Activated CD8-positive, alpha-beta T cell treated with anti-CD3 and anti-CD28 coated beads for 36 hours (primary cell): ENCODE measurements at regions not wholly inside any gene's neighbourhood (a gene's known extent, or its start where the extent isn't known, plus 50 kb on each side); places are given as distances from the start of the nearest gene placed in this dataset.

ENCODE experiments used
- ATAC-seq: fragments of 200-7000 bp; cut with Tn5 transposase; one replicate; pipeline ENCODE4 v1.10.0; 2021; ENCODE audit warnings: mild to moderate bottlenecking, moderate library complexity
- CTCF ChIA-PET: fragments of 350-600 bp; sonication (Branson Sonifier 250); formaldehyde crosslinking; loops from one replicate; lab custom pipeline; 2021; ENCODE audit warnings: antibody characterized with exemption; lab: Charles Lee
- POLR2A ChIA-PET: fragments of 350-600 bp; sonication (Branson Sonifier 250); formaldehyde crosslinking; loops from one replicate; lab custom pipeline; 2021; ENCODE audit warnings: antibody characterized with exemption; lab: Charles Lee
- DNase-seq: peaks from one replicate; pipeline ENCODE4 v3.0.0-alpha.2; 2020
- H3K27ac Mint-ChIP-seq: one replicate; pipeline ENCODE4 v1.8.0; 2021; ENCODE audit warnings: mild to moderate bottlenecking, mixed read lengths
- H3K27me3 Mint-ChIP-seq: one replicate; pipeline ENCODE4 v1.8.0; 2021; ENCODE audit warnings: mixed read lengths
- H3K36me3 Mint-ChIP-seq: one replicate; pipeline ENCODE4 v1.8.0; 2021; ENCODE audit warnings: low read depth, mixed read lengths
- H3K4me1 Mint-ChIP-seq: one replicate; pipeline ENCODE4 v1.8.0; 2021; ENCODE audit warnings: low read depth, mixed read lengths
- H3K4me3 Mint-ChIP-seq: one replicate; pipeline ENCODE4 v1.8.0; 2021; ENCODE audit warnings: mild to moderate bottlenecking, moderate library complexity, mixed read lengths
- H3K9me3 Mint-ChIP-seq: one replicate; pipeline ENCODE4 v1.8.0; 2021; ENCODE audit warnings: mixed read lengths
- CTCF ChIP-seq: fragments of 200-600 bp; IDR thresholded peaks from one replicate; pipeline ENCODE4 v1.8.0; 2022; ENCODE audit warnings: antibody characterized with exemption, mild to moderate bottlenecking
- intact Hi-C: fragments of 100-400 bp; cut with micrococcal nuclease; formaldehyde crosslinking; loops from one replicate; pipeline ENCODE4 v1.10.0; 2022

GRCh38 chr3:16828815-16829214 is 55.9 kb upstream of the PLCL2 start:
- H3K27ac Mint-ChIP-seq: no peak overlapping the region
- H3K4me3 Mint-ChIP-seq: no peak overlapping the region
- no peaks in the 10 kb centered on the region for H3K27me3 Mint-ChIP-seq
- peak; percentile 28 for TF ChIP-seq CTCF
- peak; percentile 70 for ATAC-seq
- ChIA-PET POLR2A (interaction anchor here (0.5 to 1.3 kb wide), 2 partner anchors 10 to 357 kb away, joined by 3 read pairs; no protein-coding TSS in a partner anchor), CTCF (interaction anchor here (0.8 to 3.0 kb wide), 14 partner anchors 9 to 405 kb away, joined by 3 to 17 read pairs (median 4); partner anchors contain the start of gene PLCL2)
- H3K9me3 Mint-ChIP-seq: no peaks in the 10 kb centered on the region
- DNase-seq: peak; percentile 72
- intact Hi-C loops: no loop called here
- peaks cover 20% of the 10 kb centered on the region for H3K4me1 Mint-ChIP-seq
- no peaks in the 10 kb centered on the region for H3K36me3 Mint-ChIP-seq

DNA sequence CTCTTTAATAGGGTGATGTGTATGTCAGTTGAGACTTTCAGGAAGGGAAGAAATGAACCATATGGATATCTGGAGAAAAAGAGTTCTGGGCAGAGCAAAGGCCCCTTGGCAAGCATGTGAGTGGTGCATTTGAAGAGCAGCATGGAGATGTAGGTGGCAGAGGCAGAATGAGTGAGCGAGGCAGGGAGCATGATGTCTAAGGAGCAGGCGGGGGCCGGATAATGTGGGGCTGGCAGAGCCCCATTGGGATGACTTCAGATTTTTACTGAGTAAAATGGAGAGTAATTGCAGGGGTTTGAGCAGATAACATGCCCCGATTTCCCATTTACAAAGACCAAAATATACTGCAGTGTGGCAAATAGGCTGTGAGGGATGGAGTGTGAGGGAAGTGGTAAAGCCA is 52.9 kb upstream of the PLCL2 start:
- ChIA-PET POLR2A (no interaction called here), CTCF (no interaction called here)
- H3K9me3 Mint-ChIP-seq: no peaks in the 10 kb centered on the region
- no peak overlapping the region for H3K4me3 Mint-ChIP-seq
- H3K4me1 Mint-ChIP-seq: peaks cover 9% of the 10 kb centered on the region
- ATAC-seq: no peak
- H3K27ac Mint-ChIP-seq: no peak overlapping the region
- no peaks in the 10 kb centered on the region for H3K27me3 Mint-ChIP-seq
- H3K36me3 Mint-ChIP-seq: no peaks in the 10 kb centered on the region
- TF ChIP-seq CTCF: no peak
- intact Hi-C loops: no loop called here
- no peak for DNase-seq

DNA sequence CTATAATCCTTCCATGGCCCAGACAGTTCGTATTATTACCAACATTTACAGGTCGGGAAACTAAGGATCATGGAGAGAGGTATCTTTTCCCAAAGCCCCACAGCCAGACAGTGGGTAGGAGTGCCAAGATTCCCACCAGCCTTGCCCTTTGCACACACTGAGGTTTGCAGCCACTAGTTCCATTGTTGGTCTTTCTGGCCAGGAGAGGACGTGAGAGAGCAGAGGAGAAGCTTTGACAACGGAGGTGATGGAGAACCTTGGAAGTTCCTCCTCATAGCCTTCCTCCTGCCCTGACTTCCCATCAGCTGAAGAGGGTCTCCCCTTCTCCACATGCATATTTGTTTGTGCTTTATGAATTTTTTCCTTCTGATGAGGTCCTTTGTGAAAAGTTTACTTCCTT is 50.5 kb upstream of the PLCL2 start:
- H3K36me3 Mint-ChIP-seq: no peaks in the 10 kb centered on the region
- ChIA-PET CTCF (no interaction called here), POLR2A (no interaction called here)
- no peaks in the 10 kb centered on the region for H3K27me3 Mint-ChIP-seq
- no peak overlapping the region for H3K27ac Mint-ChIP-seq
- no peaks in the 10 kb centered on the region for H3K9me3 Mint-ChIP-seq
- no peak for TF ChIP-seq CTCF
- ATAC-seq: no peak
- intact Hi-C loops: no loop called here
- H3K4me3 Mint-ChIP-seq: no peak overlapping the region
- no peak for DNase-seq
- H3K4me1 Mint-ChIP-seq: peaks cover 23% of the 10 kb centered on the region

GRCh38 chr3:16834753-16835152 is 50.0 kb upstream of the PLCL2 start:
- Mint-ChIP-seq H3K4me3 (no peak overlapping the region), H3K27ac (no peak overlapping the region), H3K4me1 (peaks cover 26% of the 10 kb centered on the region), H3K9me3 (no peaks in the 10 kb centered on the region), H3K36me3 (no peaks in the 10 kb centered on the region), H3K27me3 (no peaks in the 10 kb centered on the region)
- ChIA-PET CTCF (no interaction called here), POLR2A (no interaction called here)
- ATAC-seq: no peak
- intact Hi-C loops: no loop called here
- DNase-seq: no peak
- TF ChIP-seq CTCF: no peak
